T-helper 9 cell (primary cell): ENCODE measurements at regions not wholly inside any gene's neighbourhood (a gene's known extent, or its start where the extent isn't known, plus 50 kb on each side); places are given as distances from the start of the nearest gene placed in this dataset.

Source experiments
- DNase-seq: peaks from one replicate; pipeline ENCODE4 v3.0.0-alpha.2; 2020

DNA sequence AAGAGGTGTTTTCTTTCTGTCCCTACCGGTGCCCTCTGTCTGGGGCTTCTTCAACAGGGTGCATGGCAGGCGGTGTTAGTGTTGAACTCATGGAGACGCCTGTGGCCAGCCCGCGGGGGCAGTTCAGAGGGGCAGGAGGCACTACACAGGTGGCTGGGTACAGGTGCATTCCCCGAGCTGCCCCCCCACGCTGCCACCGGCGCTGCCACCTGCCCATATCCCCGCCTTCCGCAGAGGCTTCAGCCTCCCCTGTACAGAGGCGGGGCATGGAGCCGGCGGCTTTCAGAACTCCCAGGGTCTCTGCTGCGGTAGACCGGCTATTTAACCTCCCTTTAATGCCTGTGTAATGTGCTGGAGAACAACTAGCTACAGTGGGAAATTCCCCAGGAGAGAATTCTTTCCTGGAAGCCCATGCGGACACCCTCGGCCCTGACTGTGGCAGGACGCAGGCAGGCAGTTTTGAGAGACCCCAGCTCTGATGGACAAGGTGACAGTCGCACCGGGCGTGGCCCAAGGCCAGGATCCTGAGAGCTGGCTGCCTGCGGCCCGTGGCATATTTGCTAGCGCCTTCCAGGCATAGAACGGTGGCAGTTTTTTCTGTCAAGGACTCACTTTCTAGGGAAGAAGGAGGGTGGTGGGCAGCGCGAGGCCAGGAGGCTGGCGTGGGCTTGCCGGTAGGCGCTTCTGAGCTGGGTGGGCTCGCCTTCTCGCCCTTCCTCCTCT lies 53.7 kb upstream of the ZNF32 start:
- DNase-seq = no peak

DNA sequence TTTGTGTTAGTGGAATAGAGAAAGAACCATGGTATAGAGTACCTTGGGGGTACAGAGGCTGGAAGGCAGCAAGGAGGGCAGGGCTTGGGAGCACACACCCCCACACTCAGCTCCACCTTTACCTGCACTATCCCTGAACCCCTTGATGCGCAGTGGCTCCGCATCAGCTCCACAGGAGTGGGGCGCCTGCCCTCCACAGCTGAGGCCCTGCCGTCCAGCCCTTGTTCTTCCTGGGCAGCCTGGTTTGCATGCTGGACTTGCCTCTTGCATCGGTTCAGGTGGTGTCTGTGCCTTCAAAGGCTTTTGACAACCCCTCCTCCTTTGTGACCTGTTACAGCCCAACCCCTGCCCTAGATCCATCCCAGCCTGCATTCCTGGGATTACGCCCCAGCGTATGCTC lies 52.6 kb upstream of the ZNF32 start:
- no peak for DNase-seq

DNA sequence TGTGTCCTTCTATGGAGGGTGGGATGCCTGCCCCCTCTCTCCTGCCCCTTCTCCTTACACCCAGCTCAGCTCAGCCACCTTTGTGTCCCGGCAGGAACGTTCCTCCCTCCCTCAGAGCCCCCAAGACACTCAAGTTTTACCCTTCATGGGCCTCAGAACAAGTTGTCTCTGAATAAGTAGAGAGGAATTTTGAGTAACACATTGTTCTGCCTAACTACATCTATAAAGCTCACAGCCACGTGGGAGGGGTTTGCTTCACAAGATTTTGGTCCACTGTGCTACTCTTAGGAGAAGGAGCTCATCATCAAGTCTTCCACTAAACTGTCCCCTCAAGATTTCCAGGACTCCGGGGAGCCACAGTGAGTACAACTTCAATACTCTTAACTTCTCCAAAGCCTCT lies 51.6 kb upstream of the ZNF32 start:
- no peak for DNase-seq

DNA sequence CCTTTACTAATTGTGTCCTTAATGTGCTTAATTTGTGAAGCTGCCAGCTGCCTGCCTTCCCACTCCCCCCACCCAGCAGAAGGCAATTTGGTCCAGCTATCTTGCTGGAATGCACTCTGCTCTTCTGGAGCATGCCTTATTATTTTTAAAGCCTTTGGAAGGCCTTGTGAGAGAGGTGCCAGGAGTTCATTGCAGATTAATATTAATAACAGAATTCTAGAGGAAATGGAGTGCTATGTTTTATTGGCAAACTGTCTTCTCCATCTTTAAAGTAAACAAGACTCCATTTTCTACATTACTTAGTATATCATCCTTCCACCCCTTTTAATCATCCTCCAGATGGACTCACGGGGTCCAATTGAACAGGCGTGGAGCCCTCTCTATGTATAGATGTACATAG lies 50.8 kb upstream of the ZNF32 start:
- DNase-seq = no peak
